Kidney epithelial cell (primary cell): ENCODE measurements at regions not wholly inside any gene's neighbourhood (a gene's known extent, or its start where the extent isn't known, plus 50 kb on each side); places are given as distances from the start of the nearest gene placed in this dataset.

Experiments used
- DNase-seq: peaks from one replicate; pipeline ENCODE4 v3.0.0-alpha.2; 2010; ENCODE audit warnings: low read depth
- H3K27me3 ChIP-seq: 2 replicates; pipeline ENCODE4 v1.6.0; 2011; ENCODE audit warnings: low read length; ENCODE audit not compliant: control insufficient read depth, insufficient read depth
- H3K36me3 ChIP-seq: 2 replicates; pipeline ENCODE4 v1.5.1; 2011; ENCODE audit warnings: low read length; ENCODE audit not compliant: control insufficient read depth, insufficient read depth
- H3K4me3 ChIP-seq: 2 replicates; pipeline ENCODE4 v1.5.1; 2011; ENCODE audit warnings: low read depth, mild to moderate bottlenecking, control low read depth, low read length
- TF ChIP-seq, protein P1 (sequence below): IDR thresholded peaks from 2 replicates; pipeline ENCODE4 v1.5.1; 2011; ENCODE audit warnings: mild to moderate bottlenecking, moderate library complexity, low read length, control low read depth, inconsistent platforms; ENCODE audit not compliant: insufficient read depth, poor library complexity, severe bottlenecking

- DNase-seq = no peak
- H3K4me3 ChIP-seq = no peak overlapping the region
- H3K27me3 ChIP-seq = no peaks in the 10 kb centered on the region
- TF ChIP-seq, protein P1, sequence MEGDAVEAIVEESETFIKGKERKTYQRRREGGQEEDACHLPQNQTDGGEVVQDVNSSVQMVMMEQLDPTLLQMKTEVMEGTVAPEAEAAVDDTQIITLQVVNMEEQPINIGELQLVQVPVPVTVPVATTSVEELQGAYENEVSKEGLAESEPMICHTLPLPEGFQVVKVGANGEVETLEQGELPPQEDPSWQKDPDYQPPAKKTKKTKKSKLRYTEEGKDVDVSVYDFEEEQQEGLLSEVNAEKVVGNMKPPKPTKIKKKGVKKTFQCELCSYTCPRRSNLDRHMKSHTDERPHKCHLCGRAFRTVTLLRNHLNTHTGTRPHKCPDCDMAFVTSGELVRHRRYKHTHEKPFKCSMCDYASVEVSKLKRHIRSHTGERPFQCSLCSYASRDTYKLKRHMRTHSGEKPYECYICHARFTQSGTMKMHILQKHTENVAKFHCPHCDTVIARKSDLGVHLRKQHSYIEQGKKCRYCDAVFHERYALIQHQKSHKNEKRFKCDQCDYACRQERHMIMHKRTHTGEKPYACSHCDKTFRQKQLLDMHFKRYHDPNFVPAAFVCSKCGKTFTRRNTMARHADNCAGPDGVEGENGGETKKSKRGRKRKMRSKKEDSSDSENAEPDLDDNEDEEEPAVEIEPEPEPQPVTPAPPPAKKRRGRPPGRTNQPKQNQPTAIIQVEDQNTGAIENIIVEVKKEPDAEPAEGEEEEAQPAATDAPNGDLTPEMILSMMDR = no peak
- no peaks in the 10 kb centered on the region for H3K36me3 ChIP-seq
Observed at GRCh38 chr4:136644279-136644678, 888.0 kb downstream of the PCDH18 start.

DNA sequence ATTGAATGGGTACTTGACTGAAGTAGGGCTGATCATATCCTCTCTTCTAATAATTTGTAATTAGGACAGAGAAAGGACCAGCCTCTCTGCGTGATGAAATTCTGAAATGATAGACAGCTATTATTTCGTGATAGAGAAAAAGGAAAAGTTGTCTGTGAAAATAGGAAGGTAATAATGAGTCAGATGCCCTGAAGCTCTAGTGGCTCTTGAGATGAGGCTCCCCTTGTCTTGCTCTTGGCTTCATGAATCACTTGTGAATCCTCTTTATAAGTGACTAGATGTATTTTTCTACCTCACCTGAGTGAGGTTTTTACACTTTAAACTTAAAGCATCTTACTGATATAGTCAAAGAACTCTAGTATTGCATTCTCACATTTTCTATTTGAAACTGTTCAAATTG lies 888.9 kb downstream of the PCDH18 start:
- Histone ChIP-seq H3K4me3 (no peak overlapping the region), H3K36me3 (no peaks in the 10 kb centered on the region), H3K27me3 (no peaks in the 10 kb centered on the region)
- TF ChIP-seq, protein P1 = no peak
- no peak for DNase-seq

GRCh38 chr4:136637071-136637777 lies 895.1 kb downstream of the PCDH18 start:
- TF ChIP-seq, protein P1 = peak; percentile 35
- no peak for DNase-seq
- Histone ChIP-seq H3K27me3 (no peaks in the 10 kb centered on the region), H3K36me3 (no peaks in the 10 kb centered on the region), H3K4me3 (no peak overlapping the region)

DNA sequence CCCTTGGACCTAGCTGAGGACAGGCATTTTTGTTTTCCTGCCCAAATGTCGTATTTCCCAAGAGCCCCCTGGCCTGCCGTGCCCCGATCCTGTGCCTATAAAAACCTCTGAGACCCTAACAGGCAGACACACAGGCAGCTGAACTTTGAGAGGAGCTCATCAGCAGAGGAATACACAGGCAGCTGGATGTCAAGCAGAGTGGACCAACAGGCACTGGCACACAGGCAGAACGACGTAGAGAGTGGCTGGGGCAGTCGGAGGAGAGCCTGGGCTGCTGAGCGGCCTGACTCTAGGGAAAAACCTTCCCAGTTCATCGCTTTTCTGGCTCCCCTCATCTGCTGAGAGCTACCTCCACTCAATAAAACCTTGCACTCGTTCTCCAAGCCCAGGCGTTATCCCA lies 896.1 kb downstream of the PCDH18 start:
- no peaks in the 10 kb centered on the region for H3K27me3 ChIP-seq
- H3K36me3 ChIP-seq = no peaks in the 10 kb centered on the region
- DNase-seq = no peak
- TF ChIP-seq, protein P1 = no peak
- no peak overlapping the region for H3K4me3 ChIP-seq

DNA sequence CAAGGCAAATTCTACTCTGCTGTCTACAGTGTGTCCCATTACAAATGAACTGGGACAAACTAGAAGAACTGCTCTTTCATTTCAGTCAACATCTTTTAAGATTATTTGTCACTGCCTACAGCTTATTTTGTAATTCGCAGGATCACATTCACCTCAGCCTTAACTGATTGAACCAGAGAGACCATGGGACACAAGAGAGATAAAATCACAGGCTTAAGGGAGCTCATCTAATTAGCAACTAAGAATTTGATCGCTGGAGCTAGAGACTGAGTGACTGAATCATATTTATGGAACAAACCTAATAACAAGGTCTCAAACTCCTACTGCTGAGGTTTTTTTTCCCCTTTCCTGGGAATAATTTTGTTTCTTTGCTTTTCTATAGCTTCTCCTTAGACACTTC lies 898.2 kb downstream of the PCDH18 start:
- Histone ChIP-seq H3K36me3 (no peaks in the 10 kb centered on the region), H3K27me3 (no peaks in the 10 kb centered on the region), H3K4me3 (no peak overlapping the region)
- TF ChIP-seq, protein P1 = no peak
- no peak for DNase-seq

- Histone ChIP-seq H3K36me3 (no peaks in the 10 kb centered on the region), H3K4me3 (no peak overlapping the region), H3K27me3 (no peaks in the 10 kb centered on the region)
- DNase-seq = no peak
- TF ChIP-seq, protein P1 = no peak
Observed at GRCh38 chr4:136599890-136600289, 932.4 kb downstream of the PCDH18 start.
